GM23338 (cell line): ENCODE measurements at regions not wholly inside any gene's neighbourhood (a gene's known extent, or its start where the extent isn't known, plus 50 kb on each side); places are given as distances from the start of the nearest gene placed in this dataset.

Source experiments
- ATAC-seq: fragments of 200-7000 bp; cut with Tn5 transposase; 3 replicates; pipeline ENCODE4 v1.9.1; 2020
- DNase-seq: peaks from one replicate; pipeline ENCODE4 v3.0.0-alpha.2; 2015; ENCODE audit warnings: low spot score
- H2AFZ ChIP-seq: fragments of 200-600 bp; sonication (generic); 2 replicates; pipeline ENCODE4 v1.8.0; 2016; ENCODE audit warnings: antibody characterized with exemption, mild to moderate bottlenecking, moderate library complexity
- H3F3A ChIP-seq: fragments of 200-600 bp; sonication (generic); replicated peaks from 2 replicates; pipeline ENCODE4 v1.8.0; 2017; ENCODE audit warnings: antibody characterized with exemption, mixed run types, low read depth
- H3K27ac ChIP-seq: fragments of 200-600 bp; sonication (generic); 2 replicates; pipeline ENCODE4 v1.6.1; 2016; ENCODE audit warnings: low read depth
- H3K27me3 ChIP-seq: fragments of 200-600 bp; sonication (generic); 2 replicates; pipeline ENCODE4 v1.8.0; 2016; ENCODE audit warnings: mild to moderate bottlenecking, mixed run types, moderate library complexity; ENCODE audit not compliant: insufficient read depth
- H3K36me3 ChIP-seq: fragments of 200-600 bp; sonication (generic); 2 replicates; pipeline ENCODE4 v1.8.0; 2016; ENCODE audit warnings: mild to moderate bottlenecking; ENCODE audit not compliant: insufficient read depth
- H3K4me1 ChIP-seq: fragments of 200-600 bp; sonication (generic); 2 replicates; pipeline ENCODE4 v1.8.0; 2016; ENCODE audit warnings: mild to moderate bottlenecking, moderate library complexity; ENCODE audit not compliant: insufficient read depth
- H3K4me2 ChIP-seq: fragments of 200-600 bp; sonication (generic); 2 replicates; pipeline ENCODE4 v1.7.1; 2017; ENCODE audit warnings: mixed run types
- H3K4me3 ChIP-seq: fragments of 200-600 bp; sonication (generic); 2 replicates; pipeline ENCODE4 v1.6.1; 2016; ENCODE audit warnings: mixed run types
- H3K79me2 ChIP-seq: fragments of 200-600 bp; sonication (generic); replicated peaks from 2 replicates; pipeline ENCODE4 v1.8.0; 2017; ENCODE audit warnings: mild to moderate bottlenecking; ENCODE audit not compliant: insufficient read depth
- H3K9me2 ChIP-seq: fragments of 200-600 bp; sonication (generic); 2 replicates; pipeline ENCODE4 v1.8.0; 2017; ENCODE audit not compliant: insufficient read depth
- H4K20me1 ChIP-seq: fragments of 200-600 bp; sonication (generic); replicated peaks from 2 replicates; pipeline ENCODE4 v1.8.0; 2017; ENCODE audit warnings: mild to moderate bottlenecking; ENCODE audit not compliant: insufficient read depth
- H3K27ac Mint-ChIP-seq: 2 replicates; pipeline ENCODE4 v1.8.0; 2020; ENCODE audit warnings: inconsistent platforms, mild to moderate bottlenecking, moderate library complexity, mixed read lengths
- H3K27me3 Mint-ChIP-seq: 3 replicates; pipeline ENCODE4 v1.8.0; 2022; ENCODE audit warnings: low read depth, mild to moderate bottlenecking, moderate library complexity, mixed read lengths, inconsistent platforms; ENCODE audit not compliant: insufficient read depth, poor library complexity
- H3K36me3 Mint-ChIP-seq: 3 replicates; pipeline ENCODE4 v1.8.0; 2021; ENCODE audit warnings: low read depth, mild to moderate bottlenecking, inconsistent platforms, moderate library complexity, mixed read lengths
- H3K4me1 Mint-ChIP-seq: 3 replicates; pipeline ENCODE4 v1.8.0; 2020; ENCODE audit warnings: mild to moderate bottlenecking, inconsistent platforms, mixed read lengths
- H3K4me3 Mint-ChIP-seq: 3 replicates; pipeline ENCODE4 v1.8.0; 2021; ENCODE audit warnings: moderate library complexity, mild to moderate bottlenecking, inconsistent platforms, mixed read lengths
- H3K9me3 Mint-ChIP-seq: 3 replicates; pipeline ENCODE4 v1.8.0; 2020; ENCODE audit warnings: moderate library complexity, mild to moderate bottlenecking, inconsistent platforms, mixed read lengths
- CREB1 ChIP-seq: fragments of 250-450 bp; sonication (Bioruptor Pico); IDR thresholded peaks from 2 replicates; pipeline ENCODE4 v1.5.0; 2020; ENCODE audit warnings: low read depth, mild to moderate bottlenecking, moderate library complexity
- EZH2 ChIP-seq: fragments of 200-600 bp; sonication (generic); IDR thresholded peaks from one replicate; pipeline ENCODE4 v1.8.0; 2017; ENCODE audit warnings: antibody characterized with exemption, mild to moderate bottlenecking, low read depth; ENCODE audit not compliant: unreplicated experiment
- EZH2phosphoT487 ChIP-seq: fragments of 200-600 bp; sonication (generic); IDR thresholded peaks from one replicate; pipeline ENCODE4 v1.8.1; 2018; ENCODE audit warnings: antibody characterized with exemption; ENCODE audit not compliant: unreplicated experiment
- JUNB ChIP-seq: IDR thresholded peaks from one replicate; pipeline ENCODE4 v1.6.1; 2016; ENCODE audit warnings: antibody characterized with exemption; ENCODE audit not compliant: unreplicated experiment
- NANOG ChIP-seq: IDR thresholded peaks from 2 replicates; pipeline ENCODE4 v1.6.1; 2016; ENCODE audit warnings: antibody characterized with exemption, borderline replicate concordance
- POLR2AphosphoS5 ChIP-seq: IDR thresholded peaks from 2 replicates; pipeline ENCODE4 v1.6.1; 2016; ENCODE audit warnings: antibody characterized with exemption, low read depth
- STAT1 ChIP-seq: IDR thresholded peaks from one replicate; pipeline ENCODE4 v1.6.1; 2016; ENCODE audit warnings: antibody characterized with exemption; ENCODE audit not compliant: unreplicated experiment
- ZNF114 ChIP-seq: fragments of 250-450 bp; sonication (Bioruptor Pico); IDR thresholded peaks from 2 replicates; pipeline ENCODE4 v1.5.0; 2020; ENCODE audit warnings: mild to moderate bottlenecking, moderate library complexity
- ZNF331 ChIP-seq: fragments of 250-450 bp; sonication (Bioruptor Pico); IDR thresholded peaks from 2 replicates; pipeline ENCODE4 v1.5.0; 2020; ENCODE audit warnings: low read depth, mild to moderate bottlenecking, moderate library complexity
- TF ChIP-seq, protein P1 (sequence below): fragments of 250-450 bp; sonication (Bioruptor Pico); IDR thresholded peaks from 2 replicates; pipeline ENCODE4 v1.5.0; 2020; ENCODE audit warnings: mild to moderate bottlenecking, moderate library complexity
- TF ChIP-seq, protein P2 (sequence below): IDR thresholded peaks from one replicate; pipeline ENCODE4 v1.6.1; 2018; ENCODE audit warnings: antibody characterized with exemption; ENCODE audit not compliant: unreplicated experiment
- TF ChIP-seq, protein P3 (sequence below): IDR thresholded peaks from 2 replicates; pipeline ENCODE4 v1.6.1; 2016; ENCODE audit warnings: antibody characterized with exemption
- TF ChIP-seq, protein P4 (sequence below), 2 experiments: fragments of 200-600 bp in 1 of 2; sonication (generic) in 1 of 2; conservative IDR thresholded peaks; 2 replicates each; pipeline versions ENCODE4 v1.5.1 to v1.6.1; 2016 to 2017; ENCODE audit warnings: antibody characterized with exemption in 2 of 2, low read depth in 2 of 2, mild to moderate bottlenecking in 2 of 2, moderate library complexity in 1 of 2

DNA sequence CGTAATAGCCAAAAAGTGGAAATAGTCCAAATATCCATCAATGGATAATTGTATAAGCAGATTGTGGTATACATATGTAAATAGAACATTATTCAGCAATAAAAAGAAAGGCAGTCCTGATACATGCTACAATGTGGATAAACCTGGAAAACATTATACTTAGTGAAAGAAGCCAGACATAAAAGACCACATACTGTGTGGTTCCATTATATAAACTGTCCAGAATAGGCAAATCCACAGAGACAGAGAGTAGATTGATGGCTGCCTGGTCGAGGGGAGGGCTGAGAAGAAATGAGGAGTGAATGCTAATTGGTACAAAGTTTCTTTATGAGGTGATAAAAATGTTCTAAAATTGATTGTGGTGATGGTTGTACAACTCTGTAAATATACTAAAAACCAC, 397.4 kb upstream of the RPS6KA3 start:
- no peak for DNase-seq
- H2AFZ ChIP-seq: no peak overlapping the region
- Mint-ChIP-seq H3K4me3 (no peak overlapping the region), H3K27me3 (no peaks in the 10 kb centered on the region), H3K9me3 (no peaks in the 10 kb centered on the region), H3K4me1 (peaks cover 9% of the 10 kb centered on the region; the same call in 2 of the 3 replicates), H3K36me3 (no peaks in the 10 kb centered on the region), H3K27ac (no peak overlapping the region)
- no peaks in the 10 kb centered on the region for H3K27me3 ChIP-seq
- H4K20me1 ChIP-seq: no peaks in the 10 kb centered on the region
- no peak for ATAC-seq
- H3K4me2 ChIP-seq: no peak overlapping the region
- H3K36me3 ChIP-seq: no peaks in the 10 kb centered on the region
- no peaks in the 10 kb centered on the region for H3K79me2 ChIP-seq
- no peak overlapping the region for H3K27ac ChIP-seq
- no peaks in the 10 kb centered on the region for H3F3A ChIP-seq
- no peaks in the 10 kb centered on the region for H3K9me2 ChIP-seq
- no peak overlapping the region for H3K4me3 ChIP-seq
- no peaks in the 10 kb centered on the region; the same call in 1 of the 2 replicates for H3K4me1 ChIP-seq
- no peak for TF ChIP-seq JUNB
- TF ChIP-seq, protein P1, sequence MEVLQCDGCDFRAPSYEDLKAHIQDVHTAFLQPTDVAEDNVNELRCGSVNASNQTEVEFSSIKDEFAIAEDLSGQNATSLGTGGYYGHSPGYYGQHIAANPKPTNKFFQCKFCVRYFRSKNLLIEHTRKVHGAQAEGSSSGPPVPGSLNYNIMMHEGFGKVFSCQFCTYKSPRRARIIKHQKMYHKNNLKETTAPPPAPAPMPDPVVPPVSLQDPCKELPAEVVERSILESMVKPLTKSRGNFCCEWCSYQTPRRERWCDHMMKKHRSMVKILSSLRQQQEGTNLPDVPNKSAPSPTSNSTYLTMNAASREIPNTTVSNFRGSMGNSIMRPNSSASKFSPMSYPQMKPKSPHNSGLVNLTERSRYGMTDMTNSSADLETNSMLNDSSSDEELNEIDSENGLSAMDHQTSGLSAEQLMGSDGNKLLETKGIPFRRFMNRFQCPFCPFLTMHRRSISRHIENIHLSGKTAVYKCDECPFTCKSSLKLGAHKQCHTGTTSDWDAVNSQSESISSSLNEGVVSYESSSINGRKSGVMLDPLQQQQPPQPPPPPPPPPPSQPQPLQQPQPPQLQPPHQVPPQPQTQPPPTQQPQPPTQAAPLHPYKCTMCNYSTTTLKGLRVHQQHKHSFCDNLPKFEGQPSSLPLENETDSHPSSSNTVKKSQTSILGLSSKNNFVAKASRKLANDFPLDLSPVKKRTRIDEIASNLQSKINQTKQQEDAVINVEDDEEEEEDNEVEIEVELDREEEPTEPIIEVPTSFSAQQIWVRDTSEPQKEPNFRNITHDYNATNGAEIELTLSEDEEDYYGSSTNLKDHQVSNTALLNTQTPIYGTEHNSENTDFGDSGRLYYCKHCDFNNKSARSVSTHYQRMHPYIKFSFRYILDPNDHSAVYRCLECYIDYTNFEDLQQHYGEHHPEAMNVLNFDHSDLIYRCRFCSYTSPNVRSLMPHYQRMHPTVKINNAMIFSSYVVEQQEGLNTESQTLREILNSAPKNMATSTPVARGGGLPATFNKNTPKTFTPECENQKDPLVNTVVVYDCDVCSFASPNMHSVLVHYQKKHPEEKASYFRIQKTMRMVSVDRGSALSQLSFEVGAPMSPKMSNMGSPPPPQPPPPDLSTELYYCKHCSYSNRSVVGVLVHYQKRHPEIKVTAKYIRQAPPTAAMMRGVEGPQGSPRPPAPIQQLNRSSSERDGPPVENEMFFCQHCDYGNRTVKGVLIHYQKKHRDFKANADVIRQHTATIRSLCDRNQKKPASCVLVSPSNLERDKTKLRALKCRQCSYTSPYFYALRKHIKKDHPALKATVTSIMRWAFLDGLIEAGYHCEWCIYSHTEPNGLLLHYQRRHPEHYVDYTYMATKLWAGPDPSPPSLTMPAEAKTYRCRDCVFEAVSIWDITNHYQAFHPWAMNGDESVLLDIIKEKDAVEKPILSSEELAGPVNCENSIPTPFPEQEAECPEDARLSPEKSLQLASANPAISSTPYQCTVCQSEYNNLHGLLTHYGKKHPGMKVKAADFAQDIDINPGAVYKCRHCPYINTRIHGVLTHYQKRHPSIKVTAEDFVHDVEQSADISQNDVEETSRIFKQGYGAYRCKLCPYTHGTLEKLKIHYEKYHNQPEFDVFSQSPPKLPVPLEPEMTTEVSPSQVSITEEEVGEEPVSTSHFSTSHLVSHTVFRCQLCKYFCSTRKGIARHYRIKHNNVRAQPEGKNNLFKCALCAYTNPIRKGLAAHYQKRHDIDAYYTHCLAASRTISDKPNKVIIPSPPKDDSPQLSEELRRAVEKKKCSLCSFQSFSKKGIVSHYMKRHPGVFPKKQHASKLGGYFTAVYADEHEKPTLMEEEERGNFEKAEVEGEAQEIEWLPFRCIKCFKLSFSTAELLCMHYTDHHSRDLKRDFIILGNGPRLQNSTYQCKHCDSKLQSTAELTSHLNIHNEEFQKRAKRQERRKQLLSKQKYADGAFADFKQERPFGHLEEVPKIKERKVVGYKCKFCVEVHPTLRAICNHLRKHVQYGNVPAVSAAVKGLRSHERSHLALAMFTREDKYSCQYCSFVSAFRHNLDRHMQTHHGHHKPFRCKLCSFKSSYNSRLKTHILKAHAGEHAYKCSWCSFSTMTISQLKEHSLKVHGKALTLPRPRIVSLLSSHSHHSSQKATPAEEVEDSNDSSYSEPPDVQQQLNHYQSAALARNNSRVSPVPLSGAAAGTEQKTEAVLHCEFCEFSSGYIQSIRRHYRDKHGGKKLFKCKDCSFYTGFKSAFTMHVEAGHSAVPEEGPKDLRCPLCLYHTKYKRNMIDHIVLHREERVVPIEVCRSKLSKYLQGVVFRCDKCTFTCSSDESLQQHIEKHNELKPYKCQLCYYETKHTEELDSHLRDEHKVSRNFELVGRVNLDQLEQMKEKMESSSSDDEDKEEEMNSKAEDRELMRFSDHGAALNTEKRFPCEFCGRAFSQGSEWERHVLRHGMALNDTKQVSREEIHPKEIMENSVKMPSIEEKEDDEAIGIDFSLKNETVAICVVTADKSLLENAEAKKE (CRISPR knock-in tag): no peak
- no peak for TF ChIP-seq ZNF331 (CRISPR knock-in tag)
- TF ChIP-seq, protein P2, sequence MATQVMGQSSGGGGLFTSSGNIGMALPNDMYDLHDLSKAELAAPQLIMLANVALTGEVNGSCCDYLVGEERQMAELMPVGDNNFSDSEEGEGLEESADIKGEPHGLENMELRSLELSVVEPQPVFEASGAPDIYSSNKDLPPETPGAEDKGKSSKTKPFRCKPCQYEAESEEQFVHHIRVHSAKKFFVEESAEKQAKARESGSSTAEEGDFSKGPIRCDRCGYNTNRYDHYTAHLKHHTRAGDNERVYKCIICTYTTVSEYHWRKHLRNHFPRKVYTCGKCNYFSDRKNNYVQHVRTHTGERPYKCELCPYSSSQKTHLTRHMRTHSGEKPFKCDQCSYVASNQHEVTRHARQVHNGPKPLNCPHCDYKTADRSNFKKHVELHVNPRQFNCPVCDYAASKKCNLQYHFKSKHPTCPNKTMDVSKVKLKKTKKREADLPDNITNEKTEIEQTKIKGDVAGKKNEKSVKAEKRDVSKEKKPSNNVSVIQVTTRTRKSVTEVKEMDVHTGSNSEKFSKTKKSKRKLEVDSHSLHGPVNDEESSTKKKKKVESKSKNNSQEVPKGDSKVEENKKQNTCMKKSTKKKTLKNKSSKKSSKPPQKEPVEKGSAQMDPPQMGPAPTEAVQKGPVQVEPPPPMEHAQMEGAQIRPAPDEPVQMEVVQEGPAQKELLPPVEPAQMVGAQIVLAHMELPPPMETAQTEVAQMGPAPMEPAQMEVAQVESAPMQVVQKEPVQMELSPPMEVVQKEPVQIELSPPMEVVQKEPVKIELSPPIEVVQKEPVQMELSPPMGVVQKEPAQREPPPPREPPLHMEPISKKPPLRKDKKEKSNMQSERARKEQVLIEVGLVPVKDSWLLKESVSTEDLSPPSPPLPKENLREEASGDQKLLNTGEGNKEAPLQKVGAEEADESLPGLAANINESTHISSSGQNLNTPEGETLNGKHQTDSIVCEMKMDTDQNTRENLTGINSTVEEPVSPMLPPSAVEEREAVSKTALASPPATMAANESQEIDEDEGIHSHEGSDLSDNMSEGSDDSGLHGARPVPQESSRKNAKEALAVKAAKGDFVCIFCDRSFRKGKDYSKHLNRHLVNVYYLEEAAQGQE: no peak
- TF ChIP-seq, protein P3, sequence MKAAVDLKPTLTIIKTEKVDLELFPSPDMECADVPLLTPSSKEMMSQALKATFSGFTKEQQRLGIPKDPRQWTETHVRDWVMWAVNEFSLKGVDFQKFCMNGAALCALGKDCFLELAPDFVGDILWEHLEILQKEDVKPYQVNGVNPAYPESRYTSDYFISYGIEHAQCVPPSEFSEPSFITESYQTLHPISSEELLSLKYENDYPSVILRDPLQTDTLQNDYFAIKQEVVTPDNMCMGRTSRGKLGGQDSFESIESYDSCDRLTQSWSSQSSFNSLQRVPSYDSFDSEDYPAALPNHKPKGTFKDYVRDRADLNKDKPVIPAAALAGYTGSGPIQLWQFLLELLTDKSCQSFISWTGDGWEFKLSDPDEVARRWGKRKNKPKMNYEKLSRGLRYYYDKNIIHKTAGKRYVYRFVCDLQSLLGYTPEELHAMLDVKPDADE: no peak
- TF ChIP-seq, protein P4, sequence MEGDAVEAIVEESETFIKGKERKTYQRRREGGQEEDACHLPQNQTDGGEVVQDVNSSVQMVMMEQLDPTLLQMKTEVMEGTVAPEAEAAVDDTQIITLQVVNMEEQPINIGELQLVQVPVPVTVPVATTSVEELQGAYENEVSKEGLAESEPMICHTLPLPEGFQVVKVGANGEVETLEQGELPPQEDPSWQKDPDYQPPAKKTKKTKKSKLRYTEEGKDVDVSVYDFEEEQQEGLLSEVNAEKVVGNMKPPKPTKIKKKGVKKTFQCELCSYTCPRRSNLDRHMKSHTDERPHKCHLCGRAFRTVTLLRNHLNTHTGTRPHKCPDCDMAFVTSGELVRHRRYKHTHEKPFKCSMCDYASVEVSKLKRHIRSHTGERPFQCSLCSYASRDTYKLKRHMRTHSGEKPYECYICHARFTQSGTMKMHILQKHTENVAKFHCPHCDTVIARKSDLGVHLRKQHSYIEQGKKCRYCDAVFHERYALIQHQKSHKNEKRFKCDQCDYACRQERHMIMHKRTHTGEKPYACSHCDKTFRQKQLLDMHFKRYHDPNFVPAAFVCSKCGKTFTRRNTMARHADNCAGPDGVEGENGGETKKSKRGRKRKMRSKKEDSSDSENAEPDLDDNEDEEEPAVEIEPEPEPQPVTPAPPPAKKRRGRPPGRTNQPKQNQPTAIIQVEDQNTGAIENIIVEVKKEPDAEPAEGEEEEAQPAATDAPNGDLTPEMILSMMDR (conservative IDR thresholded peaks at IDR 0.05; ENCODE audit: low read depth in 2 of 2): no peak
- TF ChIP-seq NANOG: no peak
- TF ChIP-seq POLR2AphosphoS5: no peak
- TF ChIP-seq STAT1: no peak
- no peak for TF ChIP-seq ZNF114 (CRISPR knock-in tag)
- no peak for TF ChIP-seq EZH2
- TF ChIP-seq CREB1: no peak
- TF ChIP-seq EZH2phosphoT487: no peak
